Stimulated activated CD4-positive, alpha-beta T cell treated with anti-CD3 and anti-CD28 coated beads, Interleukin-2, amount 100 ng/mL, for 48 hours (primary cell): ENCODE measurements at regions not wholly inside any gene's neighbourhood (a gene's known extent, or its start where the extent isn't known, plus 50 kb on each side); places are given as distances from the start of the nearest gene placed in this dataset.
"Not testable (repeated sequence)": the region's sequence is repeated elsewhere in the genome, so short reads cannot be mapped to it uniquely, and the experiment has no call there.

Experiments used
- DNase-seq, 2 donors: peaks; one replicate each; pipeline ENCODE4 v3.0.0-alpha.2; 2020

GRCh38 chr13:50277906-50278305, 262.7 kb downstream of the KCNRG start:
- DNase-seq: no peak

GRCh38 chr13:50280441-50280937, 265.2 kb downstream of the KCNRG start:
- no peak for DNase-seq

GRCh38 chr13:50282016-50282415, 266.8 kb downstream of the KCNRG start:
- no peak for DNase-seq

- no peak for DNase-seq
These were observed 267.8 kb downstream of the KCNRG start for GRCh38 chr13:50283017-50283416.

- no peak for DNase-seq
These were observed 269.3 kb downstream of the KCNRG start for GRCh38 chr13:50284540-50284939.

GRCh38 chr13:50285283-50285682, 270.0 kb downstream of the KCNRG start:
- DNase-seq: no peak

GRCh38 chr13:50286324-50286723, 271.1 kb downstream of the KCNRG start:
- DNase-seq: no peak

GRCh38 chr13:50290186-50290585, 274.9 kb downstream of the KCNRG start:
- DNase-seq: no peak

- DNase-seq: no peak
These were observed 276.4 kb downstream of the KCNRG start for GRCh38 chr13:50291611-50292010.

GRCh38 chr13:50292081-50292480, 276.8 kb downstream of the KCNRG start:
- no peak for DNase-seq

- DNase-seq: not testable (repeated sequence)
These were observed 279.2 kb downstream of the KCNRG start for GRCh38 chr13:50294425-50294824.

- DNase-seq: no peak
These were observed 284.5 kb downstream of the KCNRG start for GRCh38 chr13:50299546-50300249.

GRCh38 chr13:50303963-50304721, 288.9 kb downstream of the KCNRG start:
- DNase-seq: no peak

GRCh38 chr13:50306156-50306555, 290.9 kb downstream of the KCNRG start:
- no peak for DNase-seq

- no peak for DNase-seq
These were observed 294.1 kb downstream of the KCNRG start for GRCh38 chr13:50309318-50309717.

GRCh38 chr13:50309882-50310594, 294.8 kb downstream of the KCNRG start:
- DNase-seq: no peak

GRCh38 chr13:50310734-50311133, 295.5 kb downstream of the KCNRG start:
- DNase-seq: no peak

GRCh38 chr13:50318887-50319286, 303.6 kb downstream of the KCNRG start:
- DNase-seq: no peak

GRCh38 chr13:50319635-50320255, 304.5 kb downstream of the KCNRG start:
- DNase-seq: no peak

GRCh38 chr13:50320271-50320862, 305.1 kb downstream of the KCNRG start:
- no peak for DNase-seq

- DNase-seq: no peak
These were observed 306.8 kb downstream of the KCNRG start for GRCh38 chr13:50322006-50322405.

- DNase-seq: no peak
These were observed 308.3 kb downstream of the KCNRG start for GRCh38 chr13:50323440-50324065.
